GM04504 (cell line): ENCODE measurements at regions not wholly inside any gene's neighbourhood (a gene's known extent, or its start where the extent isn't known, plus 50 kb on each side); places are given as distances from the start of the nearest gene placed in this dataset.

Experiments used
- DNase-seq: peaks from one replicate; pipeline ENCODE4 v3.0.0-alpha.2; 2012; ENCODE audit warnings: low read depth

DNA sequence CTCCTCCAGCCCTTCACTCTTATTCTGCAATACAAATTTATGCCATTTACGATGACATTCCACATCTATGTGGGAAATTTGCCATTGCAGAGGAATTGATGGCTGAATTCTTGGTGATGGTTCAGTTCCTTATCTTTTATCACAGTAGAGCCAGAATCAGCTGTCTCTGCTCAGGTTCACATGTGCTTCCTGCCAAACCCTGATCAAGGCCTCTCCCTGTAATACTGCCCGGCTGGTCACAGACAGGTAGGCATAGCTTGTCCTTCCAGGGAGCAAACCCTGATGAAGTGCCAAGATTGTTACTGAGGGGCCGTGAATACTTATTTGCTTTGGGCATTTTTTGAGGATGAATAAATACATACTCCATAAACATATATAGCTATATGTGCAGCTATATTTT is 450.0 kb downstream of the NSUN3 start:
- DNase-seq: no peak

DNA sequence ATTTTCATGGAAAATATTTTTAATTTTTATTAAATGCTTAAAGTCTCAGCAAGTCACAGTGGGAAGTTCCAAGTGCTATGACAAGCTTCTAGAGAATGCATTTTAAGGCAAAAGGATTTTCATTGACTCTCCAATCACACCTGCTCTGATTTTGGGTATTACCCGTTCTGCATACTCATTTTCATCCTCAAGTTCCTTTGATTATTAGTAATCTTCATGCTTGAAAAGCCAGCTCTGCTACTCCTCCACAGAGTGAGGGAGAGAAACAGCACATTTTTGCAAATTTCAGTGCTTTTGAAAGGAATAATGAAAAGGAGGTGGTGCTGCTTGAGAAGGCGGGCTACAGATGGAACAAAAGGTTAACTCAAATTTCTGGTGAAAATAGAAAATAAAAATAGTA is 450.7 kb downstream of the NSUN3 start:
- DNase-seq: no peak

DNA sequence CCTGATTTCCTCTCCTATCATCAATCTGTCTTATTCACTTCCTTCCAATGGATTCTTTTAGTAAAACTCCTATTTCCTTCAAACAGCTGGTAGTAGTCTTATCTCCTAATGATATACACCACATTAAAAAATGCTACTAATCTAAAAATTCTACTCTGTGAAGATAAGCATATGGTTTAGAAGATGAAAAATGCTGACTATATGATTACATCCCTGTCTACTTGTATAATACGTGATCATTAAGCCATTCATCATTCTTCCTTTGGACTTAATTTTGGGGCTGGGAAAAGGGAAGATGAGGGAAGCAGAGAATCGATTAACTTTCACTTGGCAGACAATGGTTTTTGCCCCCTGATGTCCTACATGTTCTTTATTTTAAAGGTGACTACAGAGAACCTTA is 453.1 kb downstream of the NSUN3 start:
- DNase-seq: no peak

DNA sequence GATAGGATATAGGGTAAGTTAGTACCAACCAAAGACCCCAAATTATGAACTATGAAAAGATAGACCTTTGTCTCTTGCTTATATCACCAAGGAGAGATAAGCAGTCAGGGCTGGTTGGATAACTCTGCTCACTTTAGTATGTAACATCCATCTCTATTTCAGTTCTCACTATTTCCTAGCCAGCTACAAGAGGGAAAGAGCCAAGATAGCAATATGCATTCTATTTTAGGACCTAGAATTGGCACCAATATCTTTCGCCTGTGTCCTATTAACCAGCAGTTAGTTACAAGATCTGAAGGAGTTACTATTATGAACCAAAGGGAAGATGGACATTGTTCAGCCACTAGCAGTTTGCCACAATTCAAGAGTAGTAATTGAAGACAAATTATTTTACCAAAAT is 457.5 kb downstream of the NSUN3 start:
- no peak for DNase-seq

DNA sequence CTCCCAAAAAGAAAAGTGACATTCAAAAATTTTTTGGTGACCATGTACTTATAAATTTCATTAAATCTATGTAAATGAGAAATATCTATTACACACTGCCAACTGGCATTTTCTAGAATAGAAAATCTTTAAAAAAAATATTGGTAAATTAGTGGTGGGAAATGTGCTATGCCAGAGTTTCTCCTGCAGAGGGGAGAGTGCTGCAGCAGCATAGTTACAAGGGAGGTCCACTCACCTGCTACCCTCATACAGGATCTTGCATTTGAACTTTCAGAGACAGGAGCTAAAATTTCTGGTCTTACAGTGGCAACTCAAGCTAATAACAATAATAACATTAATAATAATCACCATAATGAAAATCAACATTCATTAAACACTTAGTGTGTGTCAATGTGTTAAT is 459.6 kb downstream of the NSUN3 start:
- DNase-seq: no peak

DNA sequence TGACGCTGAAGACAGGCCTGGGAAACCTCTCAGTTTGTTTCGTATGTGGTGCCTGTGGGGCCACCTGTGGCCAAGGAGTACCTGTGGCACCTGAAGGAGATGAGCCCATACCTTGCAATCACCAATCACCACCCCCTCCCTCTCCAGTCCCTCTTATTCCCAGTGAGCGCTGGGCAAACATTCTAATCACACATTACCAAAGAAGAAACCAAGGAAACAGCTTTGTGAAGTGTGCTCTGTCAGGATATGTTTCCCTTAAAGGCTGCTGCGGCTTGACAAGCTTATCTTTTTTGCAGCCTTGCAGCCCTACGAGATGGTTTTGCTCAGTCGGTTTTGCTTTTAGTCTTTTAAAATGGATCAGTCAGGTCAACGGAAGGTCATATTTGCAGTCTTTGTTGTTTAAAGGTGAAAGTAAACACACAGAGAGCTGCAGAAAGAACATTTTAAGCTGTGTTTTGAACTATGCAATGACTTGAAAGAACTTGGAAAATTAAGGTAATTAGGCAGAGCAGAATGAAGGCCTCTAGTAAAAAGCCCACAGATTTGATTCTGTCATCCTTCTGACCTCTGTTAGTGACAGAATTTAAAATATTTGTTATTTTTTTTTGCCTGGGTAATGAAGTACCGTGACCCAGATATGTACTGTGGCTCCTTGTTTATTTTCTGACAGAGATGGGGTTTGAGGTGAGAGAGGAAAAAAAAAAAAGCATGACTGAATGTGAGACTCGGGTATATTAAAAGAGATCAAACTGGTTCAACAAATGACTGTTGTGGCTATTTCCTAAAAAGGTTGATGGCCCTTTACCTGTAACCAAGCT is 461.4 kb downstream of the NSUN3 start:
- no peak for DNase-seq

DNA sequence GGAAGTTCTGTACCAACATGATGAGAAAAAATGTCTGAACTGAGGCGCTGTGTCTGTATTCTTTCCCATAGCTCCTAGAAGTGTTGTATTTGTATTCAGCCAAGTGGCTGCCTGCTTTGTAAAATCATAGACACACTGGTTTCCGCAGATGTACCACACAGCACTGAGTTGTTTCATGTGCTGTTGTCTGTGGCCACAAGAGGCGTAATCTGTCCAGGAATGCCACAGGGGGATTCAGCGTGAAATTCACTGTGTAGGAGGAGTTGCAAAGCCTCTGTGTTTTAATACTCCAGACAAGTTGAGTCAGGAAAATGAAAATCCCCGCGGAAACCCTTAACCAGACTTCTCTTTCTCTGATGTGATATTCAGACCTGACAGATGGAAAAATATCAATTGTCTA is 462.2 kb downstream of the NSUN3 start:
- no peak for DNase-seq

DNA sequence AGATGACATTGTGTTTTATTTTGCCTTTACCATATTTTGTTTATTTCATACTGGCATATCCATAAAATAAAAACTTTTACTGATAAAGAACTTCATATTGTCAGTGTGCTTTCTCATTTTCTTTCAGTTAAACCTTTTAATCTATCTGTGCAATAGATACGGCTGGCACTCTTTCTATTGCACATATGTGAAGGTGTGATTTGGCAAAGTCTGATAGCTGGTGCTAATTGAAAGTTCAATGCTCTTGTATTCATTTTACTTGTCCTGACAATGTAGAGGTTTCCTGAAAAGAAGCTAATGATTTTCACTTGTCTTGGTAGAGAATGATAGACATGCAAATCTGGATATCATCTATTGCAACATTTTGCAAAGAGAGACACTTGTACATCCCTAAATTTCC is 467.0 kb downstream of the NSUN3 start:
- no peak for DNase-seq

DNA sequence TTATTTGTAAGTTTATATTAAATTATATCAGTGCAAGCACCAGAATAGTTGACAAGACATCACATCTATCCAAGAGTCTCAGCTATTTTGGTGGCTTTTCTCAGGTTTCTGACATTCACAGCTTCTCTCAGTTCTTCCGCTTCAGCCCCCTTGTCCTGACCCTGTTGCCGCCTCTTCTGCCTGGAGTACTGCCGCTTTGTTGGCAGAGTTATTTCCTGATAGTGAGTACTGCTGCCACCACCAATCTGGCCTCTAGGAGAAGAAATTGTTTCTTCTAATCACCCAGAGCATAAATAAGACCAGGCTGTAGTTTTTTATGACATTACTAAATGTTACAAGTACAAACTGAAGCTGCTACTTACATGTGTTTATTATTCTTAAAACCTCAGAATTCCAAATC is 470.1 kb downstream of the NSUN3 start:
- no peak for DNase-seq

DNA sequence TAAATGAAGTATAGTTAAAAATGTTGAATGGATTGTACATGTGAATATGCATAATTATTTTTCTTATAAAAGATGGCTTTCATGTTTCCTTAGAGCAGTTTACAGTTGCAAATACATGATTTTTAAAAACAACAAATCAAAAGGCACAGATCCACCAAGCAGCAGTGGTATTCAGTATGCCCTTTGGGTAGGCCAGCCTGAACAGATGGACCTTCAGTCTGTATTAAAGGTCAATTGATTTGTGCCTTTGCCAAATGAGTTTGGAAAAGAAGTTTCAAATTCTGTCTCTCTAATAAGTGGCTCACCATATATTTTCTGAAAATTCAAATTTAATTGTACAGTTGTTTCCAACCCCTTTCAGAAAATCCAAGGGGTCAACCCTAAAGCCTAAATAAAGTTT is 477.1 kb downstream of the NSUN3 start:
- DNase-seq: no peak

DNA sequence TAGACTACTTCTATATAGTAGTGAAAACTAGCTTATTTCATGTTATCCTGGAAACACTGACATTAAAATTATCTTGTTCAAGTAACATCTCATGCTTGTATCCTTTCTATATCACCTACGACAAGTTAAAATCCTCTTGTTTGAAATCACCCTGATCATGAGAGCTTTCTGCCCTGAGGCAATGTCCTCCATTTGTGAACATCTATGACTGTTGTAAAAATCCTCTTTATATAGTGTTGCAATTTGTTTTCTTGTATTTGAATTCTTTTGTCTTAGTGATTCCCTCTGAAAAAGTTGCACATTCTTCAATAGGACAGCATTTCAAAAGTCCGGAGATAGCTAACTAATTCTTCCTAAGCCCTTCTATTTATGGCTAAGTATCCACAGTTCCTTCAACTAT is 480.3 kb downstream of the NSUN3 start:
- no peak for DNase-seq

DNA sequence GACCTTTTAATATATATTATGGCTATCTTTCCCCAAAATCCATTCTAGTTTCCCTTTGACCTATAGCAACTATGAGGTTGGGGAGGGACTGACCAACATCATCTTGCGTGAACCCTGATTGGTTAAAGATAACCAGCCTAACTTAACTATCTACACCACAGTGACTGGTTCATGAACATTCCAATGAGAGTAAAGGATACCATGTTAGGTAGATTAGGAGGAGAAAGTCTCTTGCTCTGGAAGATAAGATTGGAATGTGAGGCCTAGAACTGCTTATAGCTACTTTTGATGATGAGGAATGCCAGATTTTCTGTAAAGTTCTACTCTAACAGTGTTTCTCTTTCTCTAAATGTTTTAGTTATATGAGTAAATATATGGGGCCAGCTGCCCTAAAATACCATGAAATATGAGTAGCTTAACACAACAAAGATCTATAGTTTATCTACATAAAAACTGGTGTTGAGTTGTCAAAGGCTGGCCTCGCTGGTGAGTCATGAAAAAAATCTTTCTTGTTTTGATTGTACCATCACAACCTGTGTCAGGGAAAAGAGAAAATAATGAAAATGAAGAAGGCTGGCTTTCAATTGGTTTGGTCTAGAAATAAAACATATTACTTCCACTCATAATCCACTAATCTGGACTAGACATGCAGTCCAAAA is 481.4 kb downstream of the NSUN3 start:
- DNase-seq: no peak

DNA sequence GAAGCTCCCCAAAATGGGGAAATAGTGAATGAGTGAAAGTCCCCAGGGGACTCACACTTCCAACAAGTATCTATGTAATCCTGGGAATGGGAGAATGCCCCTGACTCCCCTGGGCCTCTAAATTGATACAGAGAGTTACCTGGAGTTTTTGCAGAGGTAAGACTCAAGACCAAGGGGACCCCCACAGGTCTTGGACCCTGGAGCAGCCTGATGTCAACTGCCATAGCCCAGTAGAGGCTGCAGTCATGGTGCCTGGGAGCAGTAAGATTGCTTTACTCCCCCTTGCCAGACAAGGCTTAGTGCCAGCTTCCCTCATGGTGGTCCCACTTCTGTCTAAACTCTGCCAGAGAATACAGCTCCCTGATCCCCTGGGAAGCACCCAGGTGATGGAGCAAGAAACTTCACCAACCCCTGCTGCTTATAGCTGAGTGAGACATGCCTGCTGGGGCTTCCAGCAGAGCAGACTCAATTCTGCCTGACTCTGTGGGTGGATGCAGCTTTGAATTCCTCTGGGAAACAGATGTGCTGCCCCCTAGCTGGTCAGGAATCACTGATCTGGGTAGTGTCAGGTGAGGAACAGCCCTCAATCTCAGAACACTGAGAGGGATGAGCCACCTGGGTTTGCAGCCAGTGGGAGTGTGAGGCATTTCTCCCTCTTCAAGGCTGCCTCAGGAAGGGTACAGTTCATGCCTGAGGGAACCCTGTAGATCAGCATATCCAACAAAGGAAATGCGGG is 485.9 kb downstream of the NSUN3 start:
- no peak for DNase-seq

DNA sequence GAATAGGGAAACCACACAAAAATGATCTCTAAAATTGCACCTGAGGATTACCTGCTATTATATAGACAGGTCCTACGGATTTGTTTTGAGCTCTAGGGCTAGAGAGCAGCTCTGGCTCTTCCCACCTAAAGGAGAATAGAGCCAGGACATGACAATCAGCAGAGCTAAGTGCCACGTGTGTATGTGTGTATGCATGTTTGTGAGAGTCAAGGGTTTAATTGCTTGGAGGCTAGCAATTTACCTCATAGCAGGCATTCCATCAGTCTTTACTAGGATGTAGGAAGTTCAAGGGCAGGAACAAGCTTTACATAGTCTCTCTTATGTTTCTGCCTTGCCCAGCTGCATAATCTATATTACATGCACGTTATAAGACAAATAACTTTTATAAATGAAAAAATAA is 498.2 kb downstream of the NSUN3 start:
- no peak for DNase-seq

DNA sequence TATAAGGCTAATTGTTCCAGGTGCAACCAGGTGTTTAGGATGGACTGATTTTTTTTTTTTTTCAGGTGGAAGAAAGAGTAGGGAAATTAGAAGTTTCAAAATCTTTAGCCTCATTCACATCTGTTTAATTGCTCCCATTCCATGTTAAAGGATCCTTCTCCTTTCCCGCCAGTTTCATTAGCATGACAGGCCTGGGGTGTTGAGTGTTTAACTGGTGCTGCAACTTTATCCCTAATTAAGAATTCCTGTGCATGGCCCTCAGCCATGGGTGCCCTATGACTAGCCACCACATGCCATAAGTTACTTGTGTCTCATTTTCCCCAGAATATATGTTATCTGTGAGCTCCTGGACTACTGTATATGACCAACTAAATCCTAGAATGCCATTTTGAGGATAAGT is 501.4 kb downstream of the NSUN3 start:
- no peak for DNase-seq

DNA sequence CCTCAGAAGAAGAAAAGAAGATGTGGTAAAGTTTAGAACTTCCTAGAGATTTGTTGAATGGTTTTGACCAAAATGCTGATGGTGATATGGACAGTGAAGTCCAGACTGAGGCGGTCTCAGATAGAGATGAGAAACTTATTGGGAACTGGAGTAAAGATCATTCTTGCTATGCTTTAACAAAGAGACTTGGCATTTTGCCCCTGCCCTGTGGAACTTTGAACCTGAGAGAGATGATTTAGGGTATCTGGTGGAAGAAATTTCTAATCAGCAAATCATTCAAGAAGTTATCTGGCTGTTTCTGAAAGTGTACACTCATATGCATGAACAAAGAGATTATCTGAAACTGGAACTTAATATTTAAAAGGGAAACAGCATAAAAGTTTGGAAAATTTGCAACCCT is 505.2 kb downstream of the NSUN3 start:
- no peak for DNase-seq

DNA sequence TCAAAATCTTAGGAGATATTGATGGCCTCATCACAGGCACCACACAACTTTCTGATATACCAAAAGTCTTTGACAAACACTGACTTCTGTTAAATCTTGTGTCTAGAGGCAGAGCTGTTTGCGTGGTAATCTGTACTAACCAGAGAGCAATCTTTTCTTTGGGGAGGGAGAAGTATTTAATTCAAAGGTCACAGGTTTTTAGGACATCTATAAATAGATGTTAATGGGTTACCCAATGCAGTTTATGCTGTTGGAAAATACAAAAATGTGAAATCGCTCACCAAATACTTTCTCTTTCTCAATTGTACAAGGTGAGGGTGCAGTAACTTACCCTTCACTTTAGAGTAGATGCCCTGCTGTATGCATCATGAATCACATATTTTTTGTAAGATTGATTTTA is 510.5 kb downstream of the NSUN3 start:
- no peak for DNase-seq

DNA sequence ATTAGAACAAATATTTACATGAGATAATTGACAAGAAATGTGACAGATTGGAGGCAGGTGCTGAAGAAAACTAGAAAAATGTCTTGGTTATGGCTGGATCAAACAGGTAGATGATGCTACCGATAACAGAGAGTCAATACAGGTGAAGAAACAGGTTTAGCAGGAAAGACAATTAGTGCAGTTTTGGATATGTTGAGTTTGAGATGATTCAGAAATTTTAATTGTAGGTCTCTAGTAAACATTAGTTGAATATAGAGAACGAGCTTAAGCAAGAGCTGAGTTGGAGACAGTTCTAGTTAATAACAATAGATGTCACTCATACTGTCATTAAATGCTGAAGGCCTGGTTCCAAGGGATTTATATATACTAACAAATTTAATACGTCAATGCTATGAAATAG is 524.4 kb downstream of the NSUN3 start:
- DNase-seq: no peak

DNA sequence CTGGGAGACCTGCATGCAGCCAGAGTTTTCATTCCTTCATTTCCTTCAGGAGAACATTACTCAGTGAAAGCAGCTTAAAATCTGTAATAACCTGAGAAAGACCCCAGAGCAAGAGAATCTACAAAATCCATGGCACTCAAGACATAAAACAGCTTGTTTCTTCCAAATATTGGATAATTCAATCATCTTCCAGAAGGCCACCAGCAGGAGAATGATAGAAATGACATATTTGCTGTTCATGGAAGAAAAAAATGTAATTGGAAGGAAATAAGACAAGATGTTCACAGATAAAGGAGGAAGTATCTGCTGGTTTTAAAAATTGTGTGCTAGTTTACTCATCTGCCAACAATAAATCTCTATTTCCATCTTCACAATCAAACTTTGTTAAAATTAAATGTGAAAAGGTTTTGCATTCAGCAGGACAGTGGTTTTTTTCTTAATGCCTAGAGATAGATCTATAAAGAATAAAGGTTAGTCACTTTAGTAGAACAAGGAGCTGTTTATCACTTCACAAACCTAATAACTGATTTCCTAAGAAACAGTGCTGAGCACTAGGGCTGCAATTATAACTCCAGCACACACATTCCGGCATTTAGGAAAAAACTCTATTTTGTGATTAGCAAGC is 530.8 kb downstream of the NSUN3 start:
- DNase-seq: no peak

DNA sequence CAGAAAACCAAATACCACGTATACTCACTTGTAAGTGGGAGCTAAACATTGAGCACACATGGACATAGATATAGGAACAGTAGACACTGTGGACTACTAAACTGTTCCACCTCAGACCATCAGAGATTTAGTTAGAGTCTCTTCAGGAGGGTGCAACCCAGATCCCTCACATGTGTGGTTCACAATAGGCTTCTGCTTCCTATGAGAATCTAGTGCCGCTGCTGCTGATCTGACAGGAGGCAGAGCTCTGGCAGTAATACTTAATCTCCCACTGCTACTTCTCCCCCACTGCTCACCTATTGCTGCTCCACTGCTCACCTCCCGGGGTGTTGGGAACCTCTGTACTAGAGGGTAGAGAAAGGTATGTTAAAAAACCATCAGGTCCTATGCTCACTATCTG is 533.3 kb downstream of the NSUN3 start:
- no peak for DNase-seq

DNA sequence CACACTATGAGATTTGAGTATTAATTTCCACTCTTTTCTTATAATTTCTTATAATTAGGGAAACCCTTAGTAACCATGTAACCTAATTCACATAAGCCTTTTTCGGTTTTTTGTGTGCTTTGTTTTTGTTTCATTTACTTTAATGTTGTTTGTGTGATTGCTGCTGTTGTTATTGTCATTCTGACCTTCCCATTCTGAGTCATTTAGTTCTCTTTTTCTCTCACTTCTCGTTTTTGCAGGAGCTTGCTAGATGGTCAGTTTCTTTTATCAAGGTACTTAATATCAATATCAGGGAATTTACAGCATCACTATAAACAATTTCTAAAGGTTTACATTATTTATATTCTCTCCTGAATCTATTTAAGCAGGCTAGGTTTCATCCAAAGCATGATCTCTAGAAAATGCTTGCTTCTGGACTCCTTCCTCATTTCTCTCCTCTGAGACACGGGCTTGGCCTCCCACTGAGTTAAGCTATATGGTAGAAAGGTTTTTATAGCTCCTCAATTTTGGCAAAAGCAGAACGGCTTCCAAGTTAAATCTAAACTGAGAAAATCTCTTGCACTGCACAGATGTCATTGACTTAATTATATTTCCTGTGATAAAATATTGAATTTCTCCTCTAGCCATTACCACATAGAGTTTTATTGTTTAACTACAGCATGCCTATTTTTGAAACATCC is 534.2 kb downstream of the NSUN3 start:
- DNase-seq: no peak

DNA sequence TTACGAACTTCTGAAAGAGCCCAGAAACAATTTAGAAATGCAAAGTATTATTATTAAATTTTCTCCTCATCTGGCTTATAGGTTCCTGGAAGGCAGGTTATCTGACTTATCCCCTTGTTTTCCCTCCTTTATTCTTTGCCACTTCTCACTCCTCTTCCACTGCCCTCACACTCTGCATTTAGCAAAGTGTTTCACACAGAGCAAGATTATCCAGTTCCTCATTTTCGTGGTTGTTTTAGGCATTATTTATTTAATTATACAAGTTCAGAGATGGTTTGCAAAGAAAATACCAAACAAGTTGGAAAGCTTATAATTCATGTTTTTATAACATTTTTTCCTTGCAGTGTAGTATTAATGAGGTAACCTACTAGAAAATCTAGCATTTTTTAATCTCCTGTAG is 544.9 kb downstream of the NSUN3 start:
- DNase-seq: no peak
